ENCODE measurements at regions not wholly inside any gene's neighbourhood (a gene's known extent, or its start where the extent isn't known, plus 50 kb on each side); places are given as distances from the start of the nearest gene placed in this dataset.

DNA sequence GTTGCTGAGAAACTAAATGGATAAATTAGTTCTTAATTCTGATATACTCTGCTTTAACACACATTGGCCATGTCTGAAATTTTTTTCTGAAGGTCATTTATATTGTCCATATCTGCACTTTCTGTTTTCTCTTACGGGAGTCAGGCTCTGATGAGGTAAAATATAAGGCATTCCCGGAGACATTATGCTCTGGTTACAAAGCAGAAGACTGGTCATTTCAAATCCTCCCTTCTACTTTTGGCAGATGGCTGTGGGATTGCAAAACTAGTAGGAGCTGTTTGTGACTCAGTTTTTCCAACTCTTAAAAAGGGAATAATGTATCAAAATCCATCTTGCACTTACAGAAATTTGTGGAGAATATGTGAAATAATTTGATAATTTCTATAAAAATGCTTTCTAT is 92.2 kb upstream of the CPHXL start:
- no peak for TF ChIP-seq GATA2 (IDR thresholded peaks at IDR 0.05; ENCODE audit: low read depth, low read length)
- TF ChIP-seq GATA3 (IDR thresholded peaks at IDR 0.05; ENCODE audit: low read depth, low read length), result no peak

DNA sequence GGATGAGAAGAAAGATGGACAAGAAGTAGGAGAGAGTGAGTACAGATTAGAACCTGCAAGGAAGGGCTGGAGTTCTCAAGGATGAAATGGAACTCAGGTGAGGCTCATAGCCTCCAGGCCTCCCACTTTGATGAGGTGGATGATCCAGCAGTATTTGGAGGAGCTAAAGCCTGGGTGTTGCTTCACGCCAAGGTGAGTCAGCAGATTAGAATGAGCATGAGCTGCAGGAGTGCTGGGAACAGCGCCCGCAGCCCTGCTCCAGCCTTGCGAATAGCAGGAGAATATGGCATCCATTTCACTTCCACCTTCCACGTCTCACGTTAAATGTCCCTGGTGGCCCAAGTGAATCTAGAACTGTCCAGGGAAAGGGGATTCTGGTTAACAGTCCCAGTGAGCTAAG is 94.4 kb upstream of the CPHXL start:
- no peak for TF ChIP-seq GATA3 (IDR thresholded peaks at IDR 0.05; ENCODE audit: low read depth, low read length)
- TF ChIP-seq GATA2 (IDR thresholded peaks at IDR 0.05; ENCODE audit: low read depth, low read length), result no peak

GRCh38 chr16:75821117-75821516 is 94.8 kb upstream of the CPHXL start:
- TF ChIP-seq GATA2 (IDR thresholded peaks at IDR 0.05; ENCODE audit: low read depth, low read length) (no peak), GATA3 (IDR thresholded peaks at IDR 0.05; ENCODE audit: low read depth, low read length) (no peak)

- no peak for TF ChIP-seq GATA3 (IDR thresholded peaks at IDR 0.05; ENCODE audit: low read depth, low read length)
- TF ChIP-seq GATA2 (IDR thresholded peaks at IDR 0.05; ENCODE audit: low read depth, low read length), result no peak
Observed at GRCh38 chr16:75836347-75837010, 110.2 kb upstream of the CPHXL start.

DNA sequence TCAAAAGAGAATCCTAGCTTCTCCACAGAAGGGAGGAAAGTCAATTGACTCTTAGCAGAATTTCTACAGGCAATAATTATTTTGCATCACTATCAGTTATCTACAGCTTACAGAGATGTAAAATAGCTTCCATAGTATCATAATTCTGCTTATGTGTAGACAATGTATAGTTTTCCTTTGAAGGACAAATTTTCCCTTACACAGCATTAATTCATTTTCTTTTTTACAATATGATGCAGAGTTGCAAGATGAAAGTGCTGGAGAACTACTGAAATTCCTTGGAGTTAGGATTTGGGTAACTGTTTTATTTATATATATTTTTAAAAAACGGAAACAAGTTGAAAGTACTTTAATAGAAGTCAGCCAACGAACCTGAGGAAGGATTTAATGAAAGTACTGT is 111.0 kb upstream of the CPHXL start:
- TF ChIP-seq GATA3 (IDR thresholded peaks at IDR 0.05; ENCODE audit: low read depth, low read length), result no peak
- no peak for TF ChIP-seq GATA2 (IDR thresholded peaks at IDR 0.05; ENCODE audit: low read depth, low read length)

DNA sequence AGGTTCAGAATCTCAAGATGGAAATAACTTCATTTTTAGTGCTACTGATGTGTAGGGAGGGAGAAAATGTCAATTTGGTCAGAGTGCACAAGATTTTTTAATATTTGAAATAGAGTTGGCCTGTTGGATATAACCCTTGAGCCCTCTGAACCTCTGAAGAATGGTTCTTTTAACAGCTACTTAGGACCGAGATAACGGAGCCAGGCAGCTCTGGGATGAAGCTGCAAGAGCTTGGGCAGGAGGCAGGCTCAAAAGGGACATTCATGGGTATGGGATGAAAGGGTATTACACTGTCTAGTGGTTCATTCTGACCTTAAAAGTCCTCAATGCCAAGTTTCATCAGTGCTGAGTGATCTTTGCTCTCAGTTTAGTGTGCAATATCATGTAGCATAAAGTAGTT is 111.4 kb upstream of the CPHXL start:
- TF ChIP-seq GATA2 (IDR thresholded peaks at IDR 0.05; ENCODE audit: low read depth, low read length) (no peak), GATA3 (IDR thresholded peaks at IDR 0.05; ENCODE audit: low read depth, low read length) (no peak)

- TF ChIP-seq GATA3 (IDR thresholded peaks at IDR 0.05; ENCODE audit: low read depth, low read length) (no peak), GATA2 (IDR thresholded peaks at IDR 0.05; ENCODE audit: low read depth, low read length) (no peak)
Observed at GRCh38 chr16:75841517-75841916, 115.2 kb upstream of the CPHXL start.

DNA sequence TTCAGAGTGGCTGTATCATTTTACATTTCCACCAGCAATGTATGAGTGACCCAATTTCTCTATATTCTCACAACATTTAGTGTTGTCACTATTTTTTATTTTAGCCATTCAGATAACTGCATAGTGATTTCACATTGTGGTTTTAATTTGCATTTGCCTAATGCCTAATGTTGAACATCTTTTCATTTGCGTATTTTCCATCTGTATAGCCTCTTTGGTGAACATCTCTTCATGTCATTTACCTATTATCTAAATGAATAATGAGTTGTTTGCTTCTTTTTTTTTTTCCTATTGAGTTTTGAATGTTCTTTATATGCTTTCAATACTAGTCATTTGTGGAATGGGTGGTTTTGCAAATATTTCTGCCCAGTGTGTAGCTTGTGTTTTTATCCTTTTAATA is 120.9 kb upstream of the CPHXL start:
- TF ChIP-seq GATA3 (IDR thresholded peaks at IDR 0.05; ENCODE audit: low read depth, low read length) (no peak), GATA2 (IDR thresholded peaks at IDR 0.05; ENCODE audit: low read depth, low read length) (no peak)

GRCh38 chr16:75854152-75854551 is 127.9 kb upstream of the CPHXL start:
- TF ChIP-seq GATA2 (IDR thresholded peaks at IDR 0.05; ENCODE audit: low read depth, low read length), result no peak
- no peak for TF ChIP-seq GATA3 (IDR thresholded peaks at IDR 0.05; ENCODE audit: low read depth, low read length)

- no peak for TF ChIP-seq GATA3 (IDR thresholded peaks at IDR 0.05; ENCODE audit: low read depth, low read length)
- TF ChIP-seq GATA2 (IDR thresholded peaks at IDR 0.05; ENCODE audit: low read depth, low read length), result no peak
Observed at GRCh38 chr16:75860326-75861053, 134.2 kb upstream of the CPHXL start.

DNA sequence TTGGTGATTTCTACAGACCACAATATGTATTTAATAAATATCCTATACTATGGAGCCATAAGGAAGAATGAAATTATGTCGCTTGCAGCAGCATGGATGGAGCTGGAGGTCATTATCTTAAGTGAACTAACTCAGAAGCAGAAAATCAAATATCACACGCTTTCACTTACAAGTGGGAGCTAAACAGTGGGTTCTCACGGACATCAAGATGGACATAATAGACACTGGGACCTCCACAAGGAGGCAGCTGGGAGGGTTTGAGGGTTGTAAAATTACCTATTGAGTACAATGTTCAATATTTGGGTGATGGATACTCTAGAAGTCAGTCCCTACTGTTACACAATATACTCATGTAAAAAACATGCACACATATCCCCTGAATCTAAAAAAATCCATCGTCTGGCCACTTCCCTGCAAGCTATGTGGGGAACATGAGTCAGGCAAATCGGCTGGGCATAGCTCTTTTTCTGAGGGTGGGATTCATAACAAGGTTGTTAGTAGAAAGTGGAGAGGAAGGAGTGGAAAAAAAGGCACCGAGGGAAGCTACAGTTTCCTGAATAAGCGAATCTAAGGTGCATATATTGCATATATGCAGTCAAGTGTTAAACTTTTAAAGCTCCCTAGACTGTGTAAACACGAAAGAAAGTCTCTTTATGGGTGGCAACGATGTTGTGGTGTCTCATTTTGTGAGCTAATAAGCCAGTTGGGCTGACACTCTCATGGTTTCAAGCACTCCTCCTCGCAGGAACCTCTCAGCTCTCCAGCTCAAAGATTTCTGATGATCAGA is 135.2 kb upstream of the CPHXL start:
- TF ChIP-seq GATA2 (IDR thresholded peaks at IDR 0.05; ENCODE audit: low read depth, low read length) (no peak), GATA3 (IDR thresholded peaks at IDR 0.05; ENCODE audit: low read depth, low read length) (no peak)

- TF ChIP-seq GATA3 (IDR thresholded peaks at IDR 0.05; ENCODE audit: low read depth, low read length), result no peak
- TF ChIP-seq GATA2 (IDR thresholded peaks at IDR 0.05; ENCODE audit: low read depth, low read length), result no peak
Observed at GRCh38 chr16:75862098-75862386, 135.8 kb upstream of the CPHXL start.

- TF ChIP-seq GATA2 (IDR thresholded peaks at IDR 0.05; ENCODE audit: low read depth, low read length) (peak; percentile 56; the same call in 1 of the 2 replicates), GATA3 (IDR thresholded peaks at IDR 0.05; ENCODE audit: low read depth, low read length) (peak; percentile 79)
Observed at GRCh38 chr16:75864243-75864642, 138.0 kb upstream of the CPHXL start.

DNA sequence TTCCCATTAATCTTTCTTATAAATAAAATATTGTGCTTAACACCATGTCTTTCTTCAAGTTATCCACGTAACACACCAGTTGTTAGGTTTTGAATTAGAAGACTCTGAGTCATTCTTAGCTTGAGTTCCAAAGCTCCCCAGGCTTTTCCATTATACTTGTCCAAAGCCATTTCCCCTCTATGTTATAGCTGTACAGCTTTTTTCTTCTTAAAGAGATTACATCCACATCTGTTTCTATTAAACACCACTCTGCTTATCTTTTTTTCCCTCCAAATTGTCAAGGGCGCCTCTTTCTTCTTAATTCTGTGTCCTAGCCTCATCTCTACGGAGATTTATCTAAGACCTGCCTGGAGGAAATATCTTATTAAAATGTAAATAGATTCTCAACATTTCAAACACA is 139.4 kb upstream of the CPHXL start:
- TF ChIP-seq GATA3 (IDR thresholded peaks at IDR 0.05; ENCODE audit: low read depth, low read length), result no peak
- TF ChIP-seq GATA2 (IDR thresholded peaks at IDR 0.05; ENCODE audit: low read depth, low read length), result no peak
